ENCODE measurements at regions not wholly inside any gene's neighbourhood (a gene's known extent, or its start where the extent isn't known, plus 50 kb on each side); places are given as distances from the start of the nearest gene placed in this dataset.
"Not testable (repeated sequence)": the region's sequence is repeated elsewhere in the genome, so short reads cannot be mapped to it uniquely, and the experiment has no call there.

DNA sequence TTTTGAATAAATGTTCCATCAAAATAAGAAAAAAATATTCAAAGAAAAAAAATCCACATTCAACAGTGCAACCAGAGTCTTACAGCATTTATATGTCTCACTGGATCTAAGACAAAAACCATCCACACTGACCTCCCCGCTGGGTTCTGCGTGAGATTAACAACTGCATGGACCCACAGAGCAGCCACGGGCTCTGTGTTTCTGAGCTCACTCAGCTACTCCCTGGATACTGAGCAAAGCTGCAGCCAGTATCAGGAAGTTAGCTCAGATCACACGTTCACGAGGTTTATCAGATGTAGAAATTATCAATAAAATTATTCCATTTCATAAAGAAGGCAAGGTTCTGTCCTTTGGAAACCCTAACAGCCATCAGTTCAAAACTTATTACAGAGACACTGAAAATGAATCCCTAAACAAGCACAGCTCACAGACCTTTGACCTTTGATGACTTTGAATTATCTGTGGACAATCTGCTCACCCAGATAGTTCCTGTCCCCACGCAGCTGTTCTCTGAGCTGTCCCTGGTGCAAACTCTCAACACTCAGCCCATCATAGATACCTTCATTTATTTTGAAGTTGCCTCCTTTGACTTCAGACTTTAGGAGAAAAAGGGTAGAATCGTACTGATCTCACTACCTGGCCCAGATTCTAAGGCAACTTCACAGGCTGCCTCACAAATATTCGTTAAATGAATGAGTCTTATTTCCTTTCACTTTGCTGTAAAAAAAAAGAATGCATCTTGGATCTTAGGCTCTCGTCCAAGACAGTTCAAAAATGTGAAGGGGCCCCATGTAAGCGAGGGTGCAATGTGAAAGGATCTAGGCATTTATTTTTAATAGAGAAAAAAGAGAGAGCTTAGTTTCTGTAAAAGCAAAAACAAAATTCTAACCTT is 67.7 kb upstream of the SVIL start:
- Histone ChIP-seq H3K4me3 (no peak overlapping the region), H3K36me3 (replicated peaks in 1 of 2) (no peaks in the 10 kb centered on the region), H3K4me1 (replicated peaks in 1 of 2) (peaks cover 0 to 8% of the 10 kb centered on the region in 2 donors), H3K27ac (peak overlapping the region in 1 of 5 donors; percentile 33), H3K27me3 (no peaks in the 10 kb centered on the region), H3K9me3 (replicated peaks in 1 of 3) (no peaks in the 10 kb centered on the region)
- TF ChIP-seq, protein P1, sequence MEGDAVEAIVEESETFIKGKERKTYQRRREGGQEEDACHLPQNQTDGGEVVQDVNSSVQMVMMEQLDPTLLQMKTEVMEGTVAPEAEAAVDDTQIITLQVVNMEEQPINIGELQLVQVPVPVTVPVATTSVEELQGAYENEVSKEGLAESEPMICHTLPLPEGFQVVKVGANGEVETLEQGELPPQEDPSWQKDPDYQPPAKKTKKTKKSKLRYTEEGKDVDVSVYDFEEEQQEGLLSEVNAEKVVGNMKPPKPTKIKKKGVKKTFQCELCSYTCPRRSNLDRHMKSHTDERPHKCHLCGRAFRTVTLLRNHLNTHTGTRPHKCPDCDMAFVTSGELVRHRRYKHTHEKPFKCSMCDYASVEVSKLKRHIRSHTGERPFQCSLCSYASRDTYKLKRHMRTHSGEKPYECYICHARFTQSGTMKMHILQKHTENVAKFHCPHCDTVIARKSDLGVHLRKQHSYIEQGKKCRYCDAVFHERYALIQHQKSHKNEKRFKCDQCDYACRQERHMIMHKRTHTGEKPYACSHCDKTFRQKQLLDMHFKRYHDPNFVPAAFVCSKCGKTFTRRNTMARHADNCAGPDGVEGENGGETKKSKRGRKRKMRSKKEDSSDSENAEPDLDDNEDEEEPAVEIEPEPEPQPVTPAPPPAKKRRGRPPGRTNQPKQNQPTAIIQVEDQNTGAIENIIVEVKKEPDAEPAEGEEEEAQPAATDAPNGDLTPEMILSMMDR (IDR thresholded peaks at IDR 0.05), result no peak
- TF ChIP-seq POLR2A (IDR thresholded peaks at IDR 0.05), result no peak
- intact Hi-C loops (cut with DNase I), result no loop called here
- DNase-seq, result no peak
- 41 to 52% (median 46%) methylated on average over 10 of the region's 10 CpGs for WGBS, 4 donors

DNA sequence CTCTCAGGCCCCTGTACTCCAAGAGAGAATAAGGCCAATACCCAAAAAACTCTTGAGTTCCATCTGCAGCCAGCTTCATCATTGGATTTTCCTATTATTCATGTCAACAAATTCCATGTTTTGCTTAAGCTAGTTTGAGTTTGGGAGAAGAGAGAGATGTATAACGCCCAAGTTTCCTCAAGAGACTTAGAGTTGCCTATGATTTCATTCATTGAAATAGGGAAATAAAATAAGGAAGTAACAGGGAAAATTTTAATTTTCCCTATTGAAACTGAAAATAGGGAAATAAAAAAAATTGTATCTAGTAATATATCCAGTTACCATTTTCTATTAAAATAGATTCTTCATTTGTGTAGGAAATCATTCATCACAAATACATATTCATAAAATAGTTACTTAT is 66.5 kb upstream of the SVIL start:
- Histone ChIP-seq H3K27me3 (no peaks in the 10 kb centered on the region), H3K4me3 (no peak overlapping the region), H3K4me1 (replicated peaks in 1 of 2) (peaks cover 0 to 8% of the 10 kb centered on the region in 2 donors), H3K9me3 (replicated peaks in 1 of 3) (no peaks in the 10 kb centered on the region), H3K36me3 (replicated peaks in 1 of 2) (no peaks in the 10 kb centered on the region), H3K27ac (no peak overlapping the region)
- no peak for DNase-seq
- no peak for TF ChIP-seq POLR2A (IDR thresholded peaks at IDR 0.05)
- TF ChIP-seq, protein P1 (IDR thresholded peaks at IDR 0.05), result no peak
- intact Hi-C loops (cut with DNase I), result no loop called here
- 69 to 93% (median 83%) methylated on average over 1 of the region's 1 CpG for WGBS, 4 donors

DNA sequence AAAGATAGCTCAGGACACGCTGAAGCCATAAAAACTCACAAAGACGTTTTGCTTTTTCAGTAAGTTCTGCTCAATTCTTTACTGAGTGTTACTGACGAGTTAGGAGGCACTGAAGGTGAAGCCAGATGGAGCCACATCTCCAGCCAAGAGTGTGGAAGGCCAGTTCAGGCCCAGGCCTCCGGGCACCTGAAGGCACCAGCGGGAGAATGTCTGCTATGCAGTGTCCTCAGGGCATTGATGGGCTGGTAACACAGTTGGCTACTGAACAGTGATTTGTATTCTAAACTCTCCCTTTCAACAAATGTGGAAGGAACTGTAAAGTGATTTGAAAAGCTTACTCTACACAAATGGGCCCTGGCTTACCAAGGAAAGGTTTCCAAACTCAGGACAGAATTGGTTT is 64.8 kb upstream of the SVIL start:
- no peak for DNase-seq
- TF ChIP-seq, protein P1 (IDR thresholded peaks at IDR 0.05), result no peak
- H3K4me3 ChIP-seq, result no peak overlapping the region
- no peaks in the 10 kb centered on the region for H3K27me3 ChIP-seq
- peaks cover 0 to 8% of the 10 kb centered on the region in 2 donors for H3K4me1 ChIP-seq (replicated peaks in 1 of 2)
- H3K27ac ChIP-seq, result no peak overlapping the region
- intact Hi-C loops (cut with DNase I), result no loop called here
- no peaks in the 10 kb centered on the region for H3K36me3 ChIP-seq (replicated peaks in 1 of 2)
- H3K9me3 ChIP-seq (replicated peaks in 1 of 3), result no peaks in the 10 kb centered on the region
- WGBS, 4 donors, result 75 to 92% (median 78%) methylated on average over 4 to 5 of the region's 5 CpGs

DNA sequence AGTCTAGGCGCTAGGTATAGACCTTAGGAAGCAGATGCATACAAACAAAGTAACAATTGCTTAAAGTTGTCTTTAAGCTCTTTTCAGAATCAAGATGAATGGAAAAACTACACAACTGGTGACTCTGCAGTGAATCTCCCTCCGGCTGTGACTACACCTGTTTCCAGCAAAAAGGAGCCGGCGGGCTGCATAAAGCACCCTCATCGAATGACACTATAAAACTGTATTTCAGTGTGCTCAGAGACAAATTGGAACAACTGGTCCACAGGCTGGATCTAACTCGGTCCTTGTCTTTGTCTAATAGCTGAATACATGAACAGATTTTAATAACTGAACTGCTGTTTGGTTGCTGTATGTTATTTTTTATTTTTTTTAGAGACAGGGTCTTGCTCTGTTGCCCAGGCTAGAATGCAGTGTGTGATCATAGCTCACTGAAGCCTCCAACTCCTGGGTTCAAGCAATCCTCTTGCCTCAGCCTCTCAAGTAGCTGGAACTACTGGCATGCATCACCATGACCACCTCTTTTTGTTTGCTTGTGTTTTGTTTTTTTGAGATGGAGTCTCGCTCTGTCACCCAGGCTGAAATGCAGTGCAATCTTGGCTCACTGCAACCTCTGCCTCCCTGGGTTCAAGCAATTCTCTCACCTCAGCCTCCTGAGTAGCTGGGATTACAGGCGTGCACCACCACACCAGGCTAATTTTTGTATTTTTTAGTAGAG is 64.2 kb upstream of the SVIL start:
- intact Hi-C loops (cut with DNase I), result no loop called here
- Histone ChIP-seq H3K4me3 (no peak overlapping the region), H3K27ac (no peak overlapping the region), H3K36me3 (replicated peaks in 1 of 2) (no peaks in the 10 kb centered on the region), H3K4me1 (replicated peaks in 1 of 2) (peaks cover 0 to 8% of the 10 kb centered on the region in 2 donors), H3K9me3 (replicated peaks in 1 of 3) (no peaks in the 10 kb centered on the region), H3K27me3 (no peaks in the 10 kb centered on the region)
- WGBS, 4 donors, result 87 to 94% (median 89%) methylated on average over 8 of the region's 8 CpGs
- DNase-seq, result no peak
- no peak for TF ChIP-seq POLR2A (IDR thresholded peaks at IDR 0.05)
- TF ChIP-seq, protein P1 (IDR thresholded peaks at IDR 0.05), result no peak

DNA sequence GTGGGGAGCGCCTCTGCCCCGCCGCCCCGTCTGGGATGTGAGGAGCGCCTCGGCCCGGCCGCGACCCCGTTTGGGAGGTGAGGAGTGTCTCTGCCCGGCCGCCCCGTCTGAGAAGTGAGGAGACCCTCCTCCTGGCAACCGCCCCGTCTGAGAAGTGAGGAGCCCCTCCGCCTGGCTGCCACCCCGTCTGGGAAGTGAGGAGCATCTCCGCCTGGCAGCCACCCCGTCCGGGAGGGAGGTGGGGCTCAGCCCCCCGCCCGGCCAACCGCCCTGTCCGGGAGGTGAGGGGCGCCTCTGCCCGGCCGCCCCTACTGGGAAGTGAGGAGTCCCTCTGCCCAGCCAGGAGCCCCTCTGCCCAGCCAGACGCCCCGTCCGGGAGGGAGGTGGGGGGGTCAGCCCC is 61.8 kb upstream of the SVIL start:
- H3K27me3 ChIP-seq; intact Hi-C loops (cut with DNase I); H3K36me3 ChIP-seq (replicated peaks in 1 of 2); H3K4me3 ChIP-seq; H3K9me3 ChIP-seq (replicated peaks in 1 of 3); H3K27ac ChIP-seq; DNase-seq: not testable (repeated sequence)
- 96 to 98% (median 96%) methylated on average over 9 to 30 of the region's 30 CpGs; no CpG with 5 or more reads in 1 of the 4 donors for WGBS, 4 donors
- H3K4me1 ChIP-seq (replicated peaks in 1 of 2), result peaks cover 0 to 13% of the 10 kb centered on the region in 2 donors

All from adrenal gland (tissue), 9 donors.